ENCODE measurements at regions not wholly inside any gene's neighbourhood (a gene's known extent, or its start where the extent isn't known, plus 50 kb on each side); places are given as distances from the start of the nearest gene placed in this dataset.
"Not testable (repeated sequence)": the region's sequence is repeated elsewhere in the genome, so short reads cannot be mapped to it uniquely, and the experiment has no call there.

- DNase-seq = no peak
Measured at GRCh38 chr9:28378231-28378630, 805.0 kb upstream of the C9orf72 start.

- DNase-seq = no peak
Measured at GRCh38 chr9:28379082-28379481, 805.8 kb upstream of the C9orf72 start.

GRCh38 chr9:28389411-28389810, 816.1 kb upstream of the C9orf72 start:
- no peak for DNase-seq

GRCh38 chr9:28394774-28395173, 821.5 kb upstream of the C9orf72 start:
- DNase-seq = no peak

GRCh38 chr9:28396058-28396457, 822.8 kb upstream of the C9orf72 start:
- DNase-seq = no peak

GRCh38 chr9:28407351-28407750, 834.1 kb upstream of the C9orf72 start:
- DNase-seq = no peak

GRCh38 chr9:28409919-28410318, 836.6 kb upstream of the C9orf72 start:
- DNase-seq = no peak

GRCh38 chr9:28410411-28410810, 837.1 kb upstream of the C9orf72 start:
- no peak for DNase-seq

- no peak for DNase-seq
Measured at GRCh38 chr9:28413471-28413870, 840.2 kb upstream of the C9orf72 start.

- no peak for DNase-seq
Measured at GRCh38 chr9:28423255-28423654, 850.0 kb upstream of the C9orf72 start.

GRCh38 chr9:28435456-28435855, 862.2 kb upstream of the C9orf72 start:
- no peak for DNase-seq

GRCh38 chr9:28439688-28440087, 866.4 kb upstream of the C9orf72 start:
- DNase-seq = no peak

- DNase-seq = no peak
Measured at GRCh38 chr9:28443461-28443860, 870.2 kb upstream of the C9orf72 start.

GRCh38 chr9:28444637-28445036, 871.4 kb upstream of the C9orf72 start:
- DNase-seq = no peak

- DNase-seq = no peak
Measured at GRCh38 chr9:28445211-28445610, 871.9 kb upstream of the C9orf72 start.

- no peak for DNase-seq
Measured at GRCh38 chr9:28453918-28454317, 880.6 kb upstream of the C9orf72 start.

- no peak for DNase-seq
Measured at GRCh38 chr9:28456861-28457260, 883.6 kb upstream of the C9orf72 start.

- no peak for DNase-seq
Measured at GRCh38 chr9:28464481-28465216, 891.4 kb upstream of the C9orf72 start.

- DNase-seq = no peak
Measured at GRCh38 chr9:28471261-28471660, 898.0 kb upstream of the C9orf72 start.

GRCh38 chr9:28487561-28487960, 914.3 kb upstream of the C9orf72 start:
- DNase-seq = no peak

- no peak for DNase-seq
Measured at GRCh38 chr9:28491121-28491520, 917.8 kb upstream of the C9orf72 start.

- not testable (repeated sequence) for DNase-seq
Measured at GRCh38 chr9:28498168-28498567, 924.9 kb upstream of the C9orf72 start.

- no peak for DNase-seq
Measured at GRCh38 chr9:28502189-28502588, 928.9 kb upstream of the C9orf72 start.

- no peak for DNase-seq
Measured at GRCh38 chr9:28502741-28503140, 929.5 kb upstream of the C9orf72 start.

- no peak for DNase-seq
Measured at GRCh38 chr9:28503573-28503972, 930.3 kb upstream of the C9orf72 start.

Measured in NCI-H526 (cell line).